Ishikawa (cell line): ENCODE measurements at regions not wholly inside any gene's neighbourhood (a gene's known extent, or its start where the extent isn't known, plus 50 kb on each side); places are given as distances from the start of the nearest gene placed in this dataset.

Experiments
- CEBPB ChIP-seq: IDR thresholded peaks from 2 replicates; pipeline ENCODE4 v1.6.1; 2012
- CREB1 ChIP-seq: IDR thresholded peaks from 2 replicates; pipeline ENCODE4 v1.6.1; 2012; ENCODE audit warnings: low read depth
- EGR1 ChIP-seq: IDR thresholded peaks from 2 replicates; pipeline ENCODE4 v1.6.1; 2012
- EP300 ChIP-seq: IDR thresholded peaks from 2 replicates; pipeline ENCODE4 v1.6.1; 2012; ENCODE audit warnings: borderline replicate concordance
- FOXM1 ChIP-seq: IDR thresholded peaks from 2 replicates; pipeline ENCODE4 v1.6.1; 2012; ENCODE audit warnings: low read depth, borderline replicate concordance
- MAX ChIP-seq: IDR thresholded peaks from 2 replicates; pipeline ENCODE4 v1.6.1; 2012
- NFIC ChIP-seq: IDR thresholded peaks from 2 replicates; pipeline ENCODE4 v1.6.1; 2012
- RAD21 ChIP-seq: IDR thresholded peaks from 2 replicates; pipeline ENCODE4 v1.6.1; 2012; ENCODE audit warnings: low read depth
- REST ChIP-seq: IDR thresholded peaks from 2 replicates; pipeline ENCODE4 v1.6.1; 2012; ENCODE audit warnings: low read depth, mild to moderate bottlenecking
- TAF1 ChIP-seq: IDR thresholded peaks from 2 replicates; pipeline ENCODE4 v1.6.1; 2012; ENCODE audit warnings: low read depth, mild to moderate bottlenecking
- TCF12 ChIP-seq: IDR thresholded peaks from 2 replicates; pipeline ENCODE4 v1.6.1; 2012; ENCODE audit warnings: low read depth
- TEAD4 ChIP-seq: IDR thresholded peaks from 2 replicates; pipeline ENCODE4 v1.6.1; 2012
- USF1 ChIP-seq: IDR thresholded peaks from 2 replicates; pipeline ENCODE4 v1.6.1; 2012
- YY1 ChIP-seq: IDR thresholded peaks from 2 replicates; pipeline ENCODE4 v1.6.1; 2012; ENCODE audit warnings: low read depth
- ZBTB7A ChIP-seq: IDR thresholded peaks from 2 replicates; pipeline ENCODE4 v1.6.1; 2012; ENCODE audit warnings: low read depth

- TF ChIP-seq EP300 (no peak), CEBPB (no peak), CREB1 (no peak), NFIC (no peak), ZBTB7A (no peak), FOXM1 (no peak), USF1 (no peak), TCF12 (no peak), REST (no peak), MAX (no peak), RAD21 (no peak), TEAD4 (no peak), YY1 (no peak), EGR1 (no peak), TAF1 (no peak)
These were observed 141.3 kb upstream of the MAOA start for GRCh38 chrX:43514820-43515219.

- no peak for TF ChIP-seq TEAD4
- no peak for TF ChIP-seq CEBPB
- no peak for TF ChIP-seq EP300
- TF ChIP-seq FOXM1 = no peak
- no peak for TF ChIP-seq NFIC
- TF ChIP-seq RAD21 = no peak
- no peak for TF ChIP-seq USF1
- TF ChIP-seq CREB1 = no peak
- no peak for TF ChIP-seq ZBTB7A
- no peak for TF ChIP-seq YY1
- TF ChIP-seq MAX = no peak
- no peak for TF ChIP-seq REST
- no peak for TF ChIP-seq TCF12
- TF ChIP-seq TAF1 = no peak
These were observed 133.5 kb upstream of the MAOA start for GRCh38 chrX:43522582-43522981.

GRCh38 chrX:43525901-43526610, 130.0 kb upstream of the MAOA start:
- TF ChIP-seq TCF12 (no peak), REST (no peak), CEBPB (no peak), EGR1 (no peak), RAD21 (no peak), CREB1 (no peak), USF1 (no peak), YY1 (no peak), NFIC (no peak), EP300 (no peak), TAF1 (no peak), TEAD4 (no peak), FOXM1 (no peak), MAX (no peak), ZBTB7A (no peak)

GRCh38 chrX:43526878-43527277, 129.2 kb upstream of the MAOA start:
- TF ChIP-seq FOXM1 (no peak), REST (peak; percentile 57; the same call in 1 of the 2 replicates)
